HL-60 (cell line): ENCODE measurements at regions not wholly inside any gene's neighbourhood (a gene's known extent, or its start where the extent isn't known, plus 50 kb on each side); places are given as distances from the start of the nearest gene placed in this dataset.

Experiments used
- DNase-seq, 2 experiments: peaks; one replicate each; pipeline ENCODE4 v3.0.0-alpha.2; 2010 to 2020; ENCODE audit warnings: low read depth in 1 of 2, low spot score in 1 of 2
- H3K27ac ChIP-seq: fragments of 250-450 bp; sonication (Bioruptor Pico); replicated peaks from 2 replicates; pipeline ENCODE4 v1.5.1; 2020; ENCODE audit warnings: mild to moderate bottlenecking, moderate library complexity
- H3K27me3 ChIP-seq: fragments of 250-450 bp; sonication (Bioruptor Pico); 2 replicates; pipeline ENCODE4 v1.5.1; 2021; ENCODE audit warnings: mild to moderate bottlenecking, moderate library complexity; ENCODE audit not compliant: insufficient read depth, poor library complexity, severe bottlenecking
- H3K4me3 ChIP-seq: replicated peaks from 2 replicates; pipeline ENCODE4 v1.5.1; 2011; ENCODE audit warnings: mild to moderate bottlenecking, control low read depth, low read length; ENCODE audit not compliant: insufficient read depth
- CTCF ChIP-seq: IDR thresholded peaks from one replicate; pipeline ENCODE4 v1.5.1; 2011; ENCODE audit warnings: low read length, control low read depth, inconsistent platforms; ENCODE audit not compliant: insufficient read depth
- GABPA ChIP-seq: IDR thresholded peaks from 2 replicates; pipeline ENCODE4 v1.6.1; 2012; ENCODE audit warnings: low read depth
- POLR2AphosphoS5 ChIP-seq: IDR thresholded peaks from 2 replicates; pipeline ENCODE4 v1.6.1; 2012; ENCODE audit warnings: low read depth
- SPI1 ChIP-seq: IDR thresholded peaks from 2 replicates; pipeline ENCODE4 v1.6.1; 2012; ENCODE audit warnings: low read depth, mild to moderate bottlenecking, borderline replicate concordance
- TF ChIP-seq, protein P1 (sequence below): IDR thresholded peaks from 2 replicates; pipeline ENCODE4 v1.6.1; 2012; ENCODE audit warnings: low read depth; ENCODE audit not compliant: insufficient replicate concordance

DNA sequence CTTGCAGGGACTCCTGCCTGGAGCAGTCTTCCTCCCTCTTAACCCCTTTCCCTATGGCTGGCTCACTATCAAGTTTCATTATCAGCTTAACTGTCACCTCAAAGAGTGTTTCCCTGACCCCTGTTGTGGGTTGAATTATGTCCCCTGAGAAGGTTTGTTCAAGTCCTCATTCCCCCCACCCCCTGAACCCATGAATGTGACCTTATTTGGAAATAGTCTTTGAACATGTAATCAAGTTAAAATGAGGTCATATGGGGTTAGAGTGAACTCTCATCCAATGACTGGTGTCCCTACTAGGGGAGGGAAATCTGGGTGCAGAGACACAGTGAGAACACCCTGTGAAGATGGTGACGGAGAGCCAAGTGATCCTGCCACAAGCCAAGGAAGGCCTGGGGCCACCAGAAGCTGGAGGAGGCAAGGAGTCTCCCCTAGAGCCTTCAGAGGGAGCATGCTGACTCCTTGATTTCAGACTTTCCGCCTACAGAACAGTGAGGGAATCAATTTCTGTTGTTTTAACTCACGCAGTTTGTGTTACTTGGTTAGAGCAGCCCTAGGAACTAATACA lies 165.2 kb upstream of the TOP1 start:
- Histone ChIP-seq H3K27me3 (no peaks in the 10 kb centered on the region), H3K4me3 (no peak overlapping the region), H3K27ac (no peak overlapping the region)
- no peak for TF ChIP-seq SPI1
- no peak for DNase-seq

- TF ChIP-seq, protein P1, sequence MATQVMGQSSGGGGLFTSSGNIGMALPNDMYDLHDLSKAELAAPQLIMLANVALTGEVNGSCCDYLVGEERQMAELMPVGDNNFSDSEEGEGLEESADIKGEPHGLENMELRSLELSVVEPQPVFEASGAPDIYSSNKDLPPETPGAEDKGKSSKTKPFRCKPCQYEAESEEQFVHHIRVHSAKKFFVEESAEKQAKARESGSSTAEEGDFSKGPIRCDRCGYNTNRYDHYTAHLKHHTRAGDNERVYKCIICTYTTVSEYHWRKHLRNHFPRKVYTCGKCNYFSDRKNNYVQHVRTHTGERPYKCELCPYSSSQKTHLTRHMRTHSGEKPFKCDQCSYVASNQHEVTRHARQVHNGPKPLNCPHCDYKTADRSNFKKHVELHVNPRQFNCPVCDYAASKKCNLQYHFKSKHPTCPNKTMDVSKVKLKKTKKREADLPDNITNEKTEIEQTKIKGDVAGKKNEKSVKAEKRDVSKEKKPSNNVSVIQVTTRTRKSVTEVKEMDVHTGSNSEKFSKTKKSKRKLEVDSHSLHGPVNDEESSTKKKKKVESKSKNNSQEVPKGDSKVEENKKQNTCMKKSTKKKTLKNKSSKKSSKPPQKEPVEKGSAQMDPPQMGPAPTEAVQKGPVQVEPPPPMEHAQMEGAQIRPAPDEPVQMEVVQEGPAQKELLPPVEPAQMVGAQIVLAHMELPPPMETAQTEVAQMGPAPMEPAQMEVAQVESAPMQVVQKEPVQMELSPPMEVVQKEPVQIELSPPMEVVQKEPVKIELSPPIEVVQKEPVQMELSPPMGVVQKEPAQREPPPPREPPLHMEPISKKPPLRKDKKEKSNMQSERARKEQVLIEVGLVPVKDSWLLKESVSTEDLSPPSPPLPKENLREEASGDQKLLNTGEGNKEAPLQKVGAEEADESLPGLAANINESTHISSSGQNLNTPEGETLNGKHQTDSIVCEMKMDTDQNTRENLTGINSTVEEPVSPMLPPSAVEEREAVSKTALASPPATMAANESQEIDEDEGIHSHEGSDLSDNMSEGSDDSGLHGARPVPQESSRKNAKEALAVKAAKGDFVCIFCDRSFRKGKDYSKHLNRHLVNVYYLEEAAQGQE = no peak
- TF ChIP-seq GABPA (no peak), POLR2AphosphoS5 (no peak), SPI1 (no peak), CTCF (no peak)
- no peak overlapping the region for H3K27ac ChIP-seq
- H3K4me3 ChIP-seq = no peak overlapping the region
- no peak for DNase-seq
- no peaks in the 10 kb centered on the region for H3K27me3 ChIP-seq
Measured at GRCh38 chr20:40864470-40864869, 164.2 kb upstream of the TOP1 start.

DNA sequence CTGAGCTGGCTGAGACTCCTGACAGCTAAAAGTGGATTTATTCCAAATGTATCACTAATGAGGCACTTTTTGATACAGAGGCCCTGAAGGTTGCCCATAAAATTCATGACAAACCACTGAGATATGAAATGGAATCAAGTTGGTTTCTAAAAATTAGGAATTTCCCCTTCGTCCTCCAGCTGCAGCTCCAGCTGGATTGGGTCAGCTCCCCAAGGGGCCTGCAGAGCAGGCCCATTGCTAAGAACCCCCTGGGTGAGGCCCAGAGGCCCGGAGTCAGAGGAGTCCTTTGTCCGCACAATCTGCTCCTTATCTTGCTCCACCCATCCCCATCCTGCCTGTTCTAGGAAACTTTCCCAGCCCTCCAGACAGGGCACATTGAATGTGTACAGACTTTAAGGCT lies 163.5 kb upstream of the TOP1 start:
- Histone ChIP-seq H3K27me3 (no peaks in the 10 kb centered on the region), H3K4me3 (no peak overlapping the region), H3K27ac (no peak overlapping the region)
- no peak for DNase-seq
- TF ChIP-seq GABPA (no peak), CTCF (no peak), SPI1 (no peak), POLR2AphosphoS5 (no peak)
- TF ChIP-seq, protein P1 = no peak

GRCh38 chr20:40866056-40866455 lies 162.6 kb upstream of the TOP1 start:
- Histone ChIP-seq H3K27ac (no peak overlapping the region), H3K27me3 (no peaks in the 10 kb centered on the region), H3K4me3 (no peak overlapping the region)
- TF ChIP-seq POLR2AphosphoS5 (no peak), SPI1 (no peak), CTCF (no peak), GABPA (no peak)
- TF ChIP-seq, protein P1 = no peak
- no peak for DNase-seq
